Mesothelial cell of epicardium (in vitro differentiated cells): ENCODE measurements at regions not wholly inside any gene's neighbourhood (a gene's known extent, or its start where the extent isn't known, plus 50 kb on each side); places are given as distances from the start of the nearest gene placed in this dataset.

Source experiments
- DNase-seq, 2 experiments: peaks; one replicate each; pipeline ENCODE4 v3.0.0; 2021; ENCODE audit warnings: low spot score in 2 of 2; ENCODE audit not compliant: unreplicated experiment in 2 of 2
- H3K27ac Mint-ChIP-seq: 2 replicates; pipeline ENCODE4 v1.8.0; 2021; ENCODE audit warnings: mixed read lengths
- H3K27me3 Mint-ChIP-seq: 2 replicates; pipeline ENCODE4 v1.8.0; 2021; ENCODE audit warnings: low read depth, mixed read lengths
- H3K36me3 Mint-ChIP-seq: 2 replicates; pipeline ENCODE4 v1.8.0; 2021; ENCODE audit warnings: mixed read lengths
- H3K4me1 Mint-ChIP-seq: 2 replicates; pipeline ENCODE4 v1.8.0; 2021; ENCODE audit warnings: mixed read lengths
- H3K4me3 Mint-ChIP-seq: 2 replicates; pipeline ENCODE4 v1.8.0; 2021; ENCODE audit warnings: mild to moderate bottlenecking, moderate library complexity, mixed read lengths
- H3K9me3 Mint-ChIP-seq: 2 replicates; pipeline ENCODE4 v1.8.0; 2021; ENCODE audit warnings: mixed read lengths
- CTCF ChIP-seq: fragments of 200-600 bp; sonication (generic); IDR thresholded peaks from one replicate; pipeline ENCODE4 v1.5.0; 2021; ENCODE audit warnings: antibody characterized with exemption; ENCODE audit not compliant: unreplicated experiment

DNA sequence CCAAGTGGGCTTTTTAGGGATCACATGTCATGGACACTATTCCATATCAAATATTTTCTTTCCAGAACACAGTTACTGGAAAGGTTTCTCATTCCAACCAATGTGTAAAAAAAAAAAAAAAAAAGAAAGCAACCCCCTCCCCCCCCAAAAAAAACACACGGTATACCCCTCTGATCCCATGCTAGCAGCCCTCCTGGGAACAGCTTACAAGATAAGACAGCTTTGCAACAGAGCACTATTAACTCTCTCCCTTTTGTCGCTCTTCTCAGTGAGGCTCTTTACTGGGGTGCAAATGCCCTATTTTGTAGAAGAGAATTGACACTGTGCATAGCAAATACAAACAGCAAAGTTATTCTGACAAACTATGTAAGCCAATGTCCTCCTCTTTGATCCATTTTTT lies 161.2 kb downstream of the NTMT2 start:
- Mint-ChIP-seq H3K36me3 (no peaks in the 10 kb centered on the region), H3K4me1 (peaks cover 10% of the 10 kb centered on the region), H3K9me3 (no peaks in the 10 kb centered on the region), H3K4me3 (no peak overlapping the region), H3K27me3 (no peaks in the 10 kb centered on the region), H3K27ac (no peak overlapping the region)
- TF ChIP-seq CTCF = no peak
- no peak for DNase-seq

GRCh38 chr1:170307426-170307825 lies 161.7 kb downstream of the NTMT2 start:
- no peaks in the 10 kb centered on the region for H3K27me3 Mint-ChIP-seq
- peaks cover 10% of the 10 kb centered on the region for H3K4me1 Mint-ChIP-seq
- DNase-seq = no peak
- no peak for TF ChIP-seq CTCF
- H3K27ac Mint-ChIP-seq = no peak overlapping the region
- no peaks in the 10 kb centered on the region for H3K9me3 Mint-ChIP-seq
- no peaks in the 10 kb centered on the region for H3K36me3 Mint-ChIP-seq
- no peak overlapping the region for H3K4me3 Mint-ChIP-seq

GRCh38 chr1:170309389-170310013 lies 163.7 kb downstream of the NTMT2 start:
- no peak for TF ChIP-seq CTCF
- Mint-ChIP-seq H3K4me3 (no peak overlapping the region), H3K4me1 (peaks cover 10% of the 10 kb centered on the region), H3K36me3 (no peaks in the 10 kb centered on the region), H3K9me3 (no peaks in the 10 kb centered on the region), H3K27ac (no peak overlapping the region), H3K27me3 (peaks cover 2% of the 10 kb centered on the region)
- DNase-seq = no peak

DNA sequence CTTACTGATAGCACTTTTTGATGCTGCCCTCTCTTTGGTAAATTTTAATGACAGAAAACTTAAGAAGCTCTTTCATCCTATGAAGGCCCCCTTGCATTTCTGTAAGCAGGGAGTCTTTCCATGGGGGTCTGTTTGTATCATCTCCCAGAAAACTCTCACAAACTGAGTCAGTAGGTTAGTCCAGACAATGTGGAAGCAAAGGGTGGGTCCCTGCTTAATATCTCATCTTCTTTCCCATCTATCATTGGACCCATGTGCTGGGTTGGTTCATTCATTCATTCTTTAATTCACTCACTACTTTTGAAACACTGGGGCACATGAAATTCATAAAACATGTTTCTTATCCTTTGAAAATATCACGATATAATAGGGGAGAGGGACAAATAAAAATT lies 164.3 kb downstream of the NTMT2 start:
- H3K27ac Mint-ChIP-seq = no peak overlapping the region
- no peak for TF ChIP-seq CTCF
- no peaks in the 10 kb centered on the region for H3K36me3 Mint-ChIP-seq
- H3K4me1 Mint-ChIP-seq = peaks cover 10% of the 10 kb centered on the region
- H3K9me3 Mint-ChIP-seq = no peaks in the 10 kb centered on the region
- no peak for DNase-seq
- H3K4me3 Mint-ChIP-seq = no peak overlapping the region
- peaks cover 2% of the 10 kb centered on the region for H3K27me3 Mint-ChIP-seq

DNA sequence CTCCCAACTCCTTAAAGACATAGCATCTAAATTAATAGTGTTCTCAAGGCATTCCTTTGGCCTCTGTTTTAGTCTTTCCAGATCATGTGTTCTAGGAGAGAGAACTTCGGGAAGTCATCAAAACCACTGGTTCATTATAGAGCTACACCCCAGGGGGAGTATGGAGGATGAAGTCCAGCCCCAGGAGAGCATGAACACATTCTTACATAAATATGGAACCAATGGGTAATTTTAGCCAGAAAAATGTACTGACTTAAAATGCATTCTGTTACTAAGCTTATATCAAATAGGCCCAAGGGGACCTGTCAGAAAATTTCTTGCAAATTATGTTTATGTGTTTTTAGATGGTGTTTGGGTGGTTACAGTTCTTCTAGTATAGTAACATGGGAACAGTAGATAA lies 165.2 kb downstream of the NTMT2 start:
- no peak overlapping the region for H3K27ac Mint-ChIP-seq
- peaks cover 10% of the 10 kb centered on the region for H3K4me1 Mint-ChIP-seq
- no peak overlapping the region for H3K4me3 Mint-ChIP-seq
- no peaks in the 10 kb centered on the region for H3K36me3 Mint-ChIP-seq
- no peak for TF ChIP-seq CTCF
- no peaks in the 10 kb centered on the region for H3K9me3 Mint-ChIP-seq
- DNase-seq = no peak
- H3K27me3 Mint-ChIP-seq = peaks cover 2% of the 10 kb centered on the region

GRCh38 chr1:170313306-170313705 lies 167.5 kb downstream of the NTMT2 start:
- H3K4me1 Mint-ChIP-seq = peaks cover 13% of the 10 kb centered on the region
- no peak overlapping the region for H3K27ac Mint-ChIP-seq
- DNase-seq = no peak

More at GRCh38 chr1:170313306-170313705, 167.5 kb downstream of the NTMT2 start:
- Mint-ChIP-seq H3K27me3 (peaks cover 2% of the 10 kb centered on the region), H3K4me3 (no peak overlapping the region), H3K36me3 (no peaks in the 10 kb centered on the region), H3K9me3 (no peaks in the 10 kb centered on the region)
- no peak for TF ChIP-seq CTCF
